ENCODE measurements at regions not wholly inside any gene's neighbourhood (a gene's known extent, or its start where the extent isn't known, plus 50 kb on each side); places are given as distances from the start of the nearest gene placed in this dataset.

DNA sequence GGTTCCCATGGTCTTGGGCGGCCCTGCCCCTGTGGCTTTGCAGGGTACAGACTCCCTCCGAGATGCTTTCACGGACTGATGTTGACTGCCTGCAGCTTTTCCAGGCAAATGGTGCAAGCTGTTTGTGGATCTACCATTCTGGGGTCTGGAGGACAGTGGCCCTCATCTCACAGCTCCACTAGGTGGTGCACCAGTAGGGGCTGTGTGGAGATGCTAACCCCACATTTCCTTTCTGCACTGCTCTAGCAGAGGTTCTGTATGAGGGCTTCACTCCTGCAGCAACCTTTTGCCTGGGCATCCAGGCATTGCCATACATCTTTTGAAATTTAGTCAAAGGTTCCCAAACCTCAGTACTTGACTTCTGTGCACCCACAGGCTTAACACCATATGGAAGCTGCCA is 176.1 kb downstream of the DCAF12L1 start:
- H3K4me3 ChIP-seq = no peak overlapping the region
- ATAC-seq (no peak), DNase-seq (ENCODE audit: low read depth, low spot score) (no peak), FAIRE-seq (no peak)
- no peaks in the 10 kb centered on the region for H4K20me1 ChIP-seq (ENCODE audit: control insufficient read depth, insufficient read depth)
- H3K36me3 ChIP-seq (ENCODE audit: control insufficient read depth in 2 of 2, insufficient read depth in 2 of 2, low read length in 1 of 2) = no peaks in the 10 kb centered on the region
- no peak overlapping the region for H2AFZ ChIP-seq (ENCODE audit: control insufficient read depth, low read depth, low read length)
- TF ChIP-seq LARP7 (IDR thresholded peaks at IDR 0.05) (no peak), HCFC1 (IDR thresholded peaks at IDR 0.05; ENCODE audit: low read length) (no peak), YBX1 (IDR thresholded peaks at IDR 0.05) (no peak), TCF3 (IDR thresholded peaks at IDR 0.05; ENCODE audit: borderline replicate concordance, insufficient read depth, low read depth, low read length) (no peak), TCF12 (IDR thresholded peaks at IDR 0.05; ENCODE audit: low read depth, low read length) (no peak), IKZF1 (conservative IDR thresholded peaks at IDR 0.05) (no peak), IRF4 (IDR thresholded peaks at IDR 0.05; ENCODE audit: low read depth, low read length) (no peak), ZNF622 (IDR thresholded peaks at IDR 0.05) (no peak), RFX5 (IDR thresholded peaks at IDR 0.05; ENCODE audit: low read depth, low read length) (no peak), IKZF2 (IDR thresholded peaks at IDR 0.05) (no peak), MEF2B (IDR thresholded peaks at IDR 0.05; ENCODE audit: partially characterized antibody, poor library complexity, severe bottlenecking) (no peak), STAT3 (IDR thresholded peaks at IDR 0.05; ENCODE audit: low read depth, low read length) (no peak), NFXL1 (IDR thresholded peaks at IDR 0.05; ENCODE audit: borderline replicate concordance) (no peak), RAD51 (IDR thresholded peaks at IDR 0.05) (no peak)
- TF ChIP-seq, protein P1, sequence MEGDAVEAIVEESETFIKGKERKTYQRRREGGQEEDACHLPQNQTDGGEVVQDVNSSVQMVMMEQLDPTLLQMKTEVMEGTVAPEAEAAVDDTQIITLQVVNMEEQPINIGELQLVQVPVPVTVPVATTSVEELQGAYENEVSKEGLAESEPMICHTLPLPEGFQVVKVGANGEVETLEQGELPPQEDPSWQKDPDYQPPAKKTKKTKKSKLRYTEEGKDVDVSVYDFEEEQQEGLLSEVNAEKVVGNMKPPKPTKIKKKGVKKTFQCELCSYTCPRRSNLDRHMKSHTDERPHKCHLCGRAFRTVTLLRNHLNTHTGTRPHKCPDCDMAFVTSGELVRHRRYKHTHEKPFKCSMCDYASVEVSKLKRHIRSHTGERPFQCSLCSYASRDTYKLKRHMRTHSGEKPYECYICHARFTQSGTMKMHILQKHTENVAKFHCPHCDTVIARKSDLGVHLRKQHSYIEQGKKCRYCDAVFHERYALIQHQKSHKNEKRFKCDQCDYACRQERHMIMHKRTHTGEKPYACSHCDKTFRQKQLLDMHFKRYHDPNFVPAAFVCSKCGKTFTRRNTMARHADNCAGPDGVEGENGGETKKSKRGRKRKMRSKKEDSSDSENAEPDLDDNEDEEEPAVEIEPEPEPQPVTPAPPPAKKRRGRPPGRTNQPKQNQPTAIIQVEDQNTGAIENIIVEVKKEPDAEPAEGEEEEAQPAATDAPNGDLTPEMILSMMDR (IDR thresholded peaks at IDR 0.05 in 2 of 3, conservative IDR thresholded peaks at IDR 0.05 in 1 of 3; ENCODE audit: control insufficient read depth in 2 of 3, extremely low read depth in 1 of 3, insufficient read depth in 1 of 3, low read depth in 3 of 3, low read length in 3 of 3) = no peak
- TF ChIP-seq, protein P2, sequence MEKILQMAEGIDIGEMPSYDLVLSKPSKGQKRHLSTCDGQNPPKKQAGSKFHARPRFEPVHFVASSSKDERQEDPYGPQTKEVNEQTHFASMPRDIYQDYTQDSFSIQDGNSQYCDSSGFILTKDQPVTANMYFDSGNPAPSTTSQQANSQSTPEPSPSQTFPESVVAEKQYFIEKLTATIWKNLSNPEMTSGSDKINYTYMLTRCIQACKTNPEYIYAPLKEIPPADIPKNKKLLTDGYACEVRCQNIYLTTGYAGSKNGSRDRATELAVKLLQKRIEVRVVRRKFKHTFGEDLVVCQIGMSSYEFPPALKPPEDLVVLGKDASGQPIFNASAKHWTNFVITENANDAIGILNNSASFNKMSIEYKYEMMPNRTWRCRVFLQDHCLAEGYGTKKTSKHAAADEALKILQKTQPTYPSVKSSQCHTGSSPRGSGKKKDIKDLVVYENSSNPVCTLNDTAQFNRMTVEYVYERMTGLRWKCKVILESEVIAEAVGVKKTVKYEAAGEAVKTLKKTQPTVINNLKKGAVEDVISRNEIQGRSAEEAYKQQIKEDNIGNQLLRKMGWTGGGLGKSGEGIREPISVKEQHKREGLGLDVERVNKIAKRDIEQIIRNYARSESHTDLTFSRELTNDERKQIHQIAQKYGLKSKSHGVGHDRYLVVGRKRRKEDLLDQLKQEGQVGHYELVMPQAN (conservative IDR thresholded peaks at IDR 0.05) = no peak
- RAD21 ChIA-PET (ENCODE audit: unreplicated experiment) = no interaction called here
- intact Hi-C loops (cut with micrococcal nuclease; ENCODE audit: unreplicated experiment) = no loop called here
- no peaks in the 10 kb centered on the region for H3K9me3 ChIP-seq (replicated peaks; ENCODE audit: control insufficient read depth, insufficient read depth, low read length)
- H3K4me2 ChIP-seq (ENCODE audit: control insufficient read depth, insufficient read depth) = no peak overlapping the region
- H3K4me1 ChIP-seq (ENCODE audit: control insufficient read depth, insufficient read depth, low read length) = no peaks in the 10 kb centered on the region
- CTCF ChIA-PET = no interaction called here
- no peaks in the 10 kb centered on the region for H3K79me2 ChIP-seq (ENCODE audit: control insufficient read depth, insufficient read depth, low read length)
- no peak overlapping the region for H3K9ac ChIP-seq (ENCODE audit: control insufficient read depth, insufficient read depth, low read length)
- in situ Hi-C loops (cut with MboI) = no loop called here
- POLR2A ChIA-PET = no interaction called here
- 22% methylated on average over 3 of the region's 3 CpGs for WGBS (ENCODE audit: insufficient coverage, insufficient replicate concordance, low lambda C conversion rate, missing lambda C conversion rate)
- no TSS peak for BruUV-seq (replicated peaks)
- no peaks in the 10 kb centered on the region for H3K27me3 ChIP-seq (replicated peaks in 1 of 2; ENCODE audit: control insufficient read depth in 2 of 2, insufficient read depth in 2 of 2, low read length in 1 of 2)
- SMC1A ChIA-PET (ENCODE audit: uncharacterized antibody, unreplicated experiment) = no interaction called here
- no peak overlapping the region for H3K27ac ChIP-seq (ENCODE audit: control insufficient read depth, insufficient read depth)
